Spinal cord (tissue), 9 donors: ENCODE measurements at regions not wholly inside any gene's neighbourhood (a gene's known extent, or its start where the extent isn't known, plus 50 kb on each side); places are given as distances from the start of the nearest gene placed in this dataset.

Experiments
- DNase-seq, 6 donors: peaks; one replicate each; pipeline versions ENCODE4 v3.0.0 to v3.0.0-alpha.2; 2013 to 2015; ENCODE audit warnings: low spot score in 6 of 6, low read depth in 4 of 6
- H3K27ac ChIP-seq: one replicate; pipeline ENCODE4 v1.5.1; 2013; ENCODE audit warnings: low read depth, low read length, control low read depth
- H3K27me3 ChIP-seq: one replicate; pipeline ENCODE4 v1.6.1; 2013; ENCODE audit warnings: low read length; ENCODE audit not compliant: control insufficient read depth, insufficient read depth
- H3K36me3 ChIP-seq: one replicate; pipeline ENCODE4 v1.6.1; 2013; ENCODE audit warnings: low read length; ENCODE audit not compliant: control insufficient read depth, insufficient read depth
- H3K4me1 ChIP-seq: one replicate; pipeline ENCODE4 v1.6.1; 2013; ENCODE audit warnings: low read length; ENCODE audit not compliant: control insufficient read depth, insufficient read depth
- H3K4me3 ChIP-seq: one replicate; pipeline ENCODE4 v1.5.1; 2013; ENCODE audit warnings: low read depth, low read length, control low read depth
- H3K9me3 ChIP-seq: one replicate; pipeline ENCODE4 v1.6.1; 2013; ENCODE audit warnings: low read length; ENCODE audit not compliant: control insufficient read depth, insufficient read depth
- WGBS: methylation state at CpG from one replicate; pipeline ENCODE4 v1.1.5; 2013; ENCODE audit warnings: missing lambda C conversion rate; ENCODE audit not compliant: insufficient coverage; 5-methylcytosine and 5-hydroxymethylcytosine counted together
- donor health status: healthy.

DNA sequence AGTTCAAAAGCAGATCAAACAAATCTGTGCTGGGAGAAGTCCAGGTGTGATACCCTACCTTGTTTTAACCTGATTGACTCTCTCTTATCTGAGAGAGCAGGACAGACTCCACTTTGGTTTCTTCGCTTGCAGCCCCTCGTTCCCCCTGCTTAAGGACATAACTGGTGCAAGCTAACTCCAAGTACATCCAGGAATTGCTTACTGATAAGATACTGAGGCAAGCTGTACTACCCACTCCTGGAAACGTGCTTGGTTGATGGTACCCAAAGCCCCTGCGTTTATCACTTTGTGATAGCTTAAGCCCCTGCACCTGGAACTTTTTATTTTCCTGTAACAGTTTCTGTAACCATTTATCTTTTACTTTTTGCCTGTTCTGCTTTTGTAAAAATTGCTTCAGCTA is 157.0 kb upstream of the OLIG3 start:
- 88% methylated on average over 4 of the region's 4 CpGs for WGBS
- no peaks in the 10 kb centered on the region for H3K4me1 ChIP-seq
- no peak for DNase-seq

DNA sequence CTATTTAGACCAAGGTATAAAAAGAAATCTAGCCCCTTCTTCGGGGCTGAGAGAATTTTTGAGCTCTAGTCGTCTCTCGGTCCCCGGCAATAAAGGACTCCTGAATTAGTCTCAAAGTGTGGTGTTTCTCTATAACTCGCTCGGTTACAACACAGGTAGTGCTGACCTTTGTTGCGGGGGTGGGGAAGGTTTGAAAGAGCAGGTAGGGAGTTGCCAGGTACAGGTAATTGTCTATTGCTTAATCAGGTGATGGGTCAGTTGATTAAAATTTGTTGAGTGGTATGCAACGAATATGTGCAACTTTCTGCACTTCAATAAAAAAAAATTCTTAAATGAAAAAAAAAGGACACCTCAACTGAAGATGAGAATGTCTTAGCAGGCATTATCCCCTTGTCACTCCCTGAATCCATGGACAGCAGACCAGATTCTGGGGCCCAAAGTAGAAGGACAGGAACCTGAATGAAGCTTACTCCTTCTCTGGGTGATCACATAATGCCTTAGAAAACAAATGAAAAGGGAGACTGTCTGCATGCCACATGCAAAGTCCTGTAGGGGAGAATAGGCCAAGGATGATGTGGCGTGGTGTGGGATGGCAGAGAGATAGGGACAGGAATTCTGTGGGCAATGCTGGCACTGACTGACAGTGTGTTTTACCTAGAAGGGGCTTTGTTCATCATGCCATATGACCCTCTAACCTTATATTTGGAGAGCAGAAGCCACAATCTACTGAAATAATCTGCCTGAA is 157.6 kb upstream of the OLIG3 start:
- WGBS = 94% methylated on average over 8 of the region's 9 CpGs
- Histone ChIP-seq H3K4me3 (no peak overlapping the region), H3K27me3 (no peaks in the 10 kb centered on the region), H3K9me3 (peaks cover 6% of the 10 kb centered on the region), H3K36me3 (no peaks in the 10 kb centered on the region), H3K4me1 (no peaks in the 10 kb centered on the region), H3K27ac (no peak overlapping the region)
- DNase-seq = no peak

More for the DNA sequence above, 157.0 kb upstream of the OLIG3 start:
- no peaks in the 10 kb centered on the region for H3K27me3 ChIP-seq
- H3K4me3 ChIP-seq = no peak overlapping the region
- no peak overlapping the region for H3K27ac ChIP-seq
- H3K36me3 ChIP-seq = no peaks in the 10 kb centered on the region
- H3K9me3 ChIP-seq = peaks cover 6% of the 10 kb centered on the region

DNA sequence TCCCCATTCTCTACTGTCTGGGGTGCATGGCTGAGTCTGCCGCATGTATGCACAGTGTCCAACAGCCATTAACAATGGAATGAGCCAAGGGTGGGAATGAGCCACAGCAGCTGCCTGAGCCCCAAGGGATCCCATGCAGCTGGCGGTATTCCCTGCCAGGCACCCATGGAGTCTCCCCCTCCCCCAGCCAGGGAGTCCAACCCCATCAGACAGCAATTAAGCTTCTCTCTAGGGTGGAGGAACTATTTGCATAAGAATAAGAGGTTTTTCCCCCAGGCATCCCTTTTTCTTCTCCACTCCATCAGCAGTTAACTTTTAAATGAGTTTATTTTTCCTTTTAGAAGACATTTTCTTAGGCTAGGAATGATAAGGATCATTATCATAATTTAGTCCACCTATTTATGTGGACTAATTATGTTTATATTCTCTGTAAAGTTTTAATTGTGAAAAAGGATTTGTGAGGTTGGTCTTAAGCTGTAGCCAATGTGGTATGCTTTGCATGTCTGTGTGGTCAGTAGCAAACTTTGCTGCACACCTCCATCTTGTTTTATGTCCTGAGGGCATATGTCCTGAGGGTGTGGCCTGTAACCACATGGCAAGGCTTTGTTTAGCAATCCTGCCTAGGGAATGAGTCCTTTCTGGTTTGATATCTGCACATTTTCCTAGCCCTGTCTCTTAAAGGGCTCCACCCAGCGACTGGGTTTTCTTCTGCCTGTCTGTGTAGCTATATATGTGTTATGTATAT is 158.9 kb upstream of the OLIG3 start:
- Histone ChIP-seq H3K27me3 (no peaks in the 10 kb centered on the region), H3K36me3 (no peaks in the 10 kb centered on the region), H3K27ac (no peak overlapping the region), H3K4me1 (no peaks in the 10 kb centered on the region), H3K9me3 (peaks cover 6% of the 10 kb centered on the region), H3K4me3 (no peak overlapping the region)
- no CpG with 5 or more reads among the region's 3 CpGs for WGBS
- DNase-seq = no peak

DNA sequence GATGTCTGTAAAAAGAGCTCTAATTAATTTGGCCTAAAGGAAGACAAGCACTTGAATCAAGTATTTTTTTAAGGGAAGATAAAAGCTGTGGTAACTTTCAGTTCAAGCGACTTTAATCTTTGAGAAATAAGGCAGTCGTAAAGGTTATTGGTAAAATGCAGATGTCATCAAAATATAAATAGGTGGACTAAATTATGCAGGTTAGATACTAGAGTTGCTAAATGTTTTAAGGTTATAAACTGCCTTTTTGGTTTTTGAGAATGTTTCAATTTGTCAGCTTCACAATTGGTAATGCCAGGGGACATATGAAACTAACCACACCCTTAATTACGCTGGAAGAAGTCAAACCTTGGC is 159.5 kb upstream of the OLIG3 start:
- Histone ChIP-seq H3K4me1 (no peaks in the 10 kb centered on the region), H3K27ac (no peak overlapping the region), H3K36me3 (no peaks in the 10 kb centered on the region), H3K27me3 (no peaks in the 10 kb centered on the region), H3K9me3 (peaks cover 6% of the 10 kb centered on the region), H3K4me3 (no peak overlapping the region)
- no peak for DNase-seq
- 94% methylated on average over 2 of the region's 3 CpGs for WGBS

DNA sequence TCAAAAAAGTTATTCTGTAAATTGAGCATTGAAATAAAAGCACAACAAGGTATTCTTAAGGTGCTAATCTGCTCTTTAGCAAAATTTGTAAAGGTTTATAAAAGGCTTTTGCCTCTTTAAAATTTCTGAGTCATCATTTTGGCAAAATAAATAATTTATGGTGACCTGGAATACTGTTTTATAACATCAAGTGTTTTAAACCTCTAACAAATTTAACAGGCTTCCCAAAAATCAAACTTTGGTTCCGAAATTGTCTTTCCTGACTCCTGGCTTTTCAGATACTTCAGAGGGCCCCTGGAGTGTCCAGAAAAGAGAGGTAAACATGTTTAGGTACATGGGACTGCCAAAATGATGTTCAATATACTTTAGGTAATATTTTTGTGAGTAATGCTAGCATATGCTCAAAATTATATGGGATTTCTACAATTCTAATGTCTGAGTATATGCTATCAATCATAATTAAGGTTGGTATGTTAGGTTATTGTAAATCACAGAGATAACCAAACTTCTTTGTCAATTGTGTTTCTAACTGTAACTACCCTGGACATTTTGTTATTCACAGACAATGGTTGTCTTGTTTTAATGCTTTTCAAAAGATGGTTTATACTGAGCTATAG is 160.3 kb upstream of the OLIG3 start:
- no peaks in the 10 kb centered on the region for H3K27me3 ChIP-seq
- H3K36me3 ChIP-seq = no peaks in the 10 kb centered on the region
- H3K4me1 ChIP-seq = no peaks in the 10 kb centered on the region
- no CpG with 5 or more reads among the region's 1 CpG for WGBS
- H3K9me3 ChIP-seq = peaks cover 6% of the 10 kb centered on the region
- no peak for DNase-seq
- H3K27ac ChIP-seq = no peak overlapping the region
- no peak overlapping the region for H3K4me3 ChIP-seq

DNA sequence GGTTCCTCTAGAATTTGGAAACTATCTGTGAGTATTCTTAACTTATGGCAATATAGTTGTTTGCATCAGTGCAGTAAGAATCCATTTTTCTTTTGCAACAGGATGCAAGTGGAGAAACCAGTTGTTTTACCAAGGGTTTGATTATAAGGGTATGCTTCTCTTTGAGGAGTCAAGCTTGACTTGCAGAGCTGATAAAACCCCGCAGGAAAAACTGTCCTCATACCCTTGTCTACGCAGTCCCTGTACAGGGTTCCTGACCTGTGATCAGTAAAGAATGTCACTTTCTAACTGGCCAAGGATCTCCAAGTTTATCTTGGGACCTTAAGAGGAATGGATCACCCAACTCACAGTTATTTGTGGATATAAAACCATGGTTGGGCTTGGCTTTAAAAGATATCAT is 161.1 kb upstream of the OLIG3 start:
- Histone ChIP-seq H3K27me3 (no peaks in the 10 kb centered on the region), H3K4me3 (no peak overlapping the region), H3K36me3 (no peaks in the 10 kb centered on the region), H3K9me3 (peaks cover 6% of the 10 kb centered on the region), H3K4me1 (no peaks in the 10 kb centered on the region), H3K27ac (no peak overlapping the region)
- no CpG with 5 or more reads among the region's 2 CpGs for WGBS
- DNase-seq = no peak

DNA sequence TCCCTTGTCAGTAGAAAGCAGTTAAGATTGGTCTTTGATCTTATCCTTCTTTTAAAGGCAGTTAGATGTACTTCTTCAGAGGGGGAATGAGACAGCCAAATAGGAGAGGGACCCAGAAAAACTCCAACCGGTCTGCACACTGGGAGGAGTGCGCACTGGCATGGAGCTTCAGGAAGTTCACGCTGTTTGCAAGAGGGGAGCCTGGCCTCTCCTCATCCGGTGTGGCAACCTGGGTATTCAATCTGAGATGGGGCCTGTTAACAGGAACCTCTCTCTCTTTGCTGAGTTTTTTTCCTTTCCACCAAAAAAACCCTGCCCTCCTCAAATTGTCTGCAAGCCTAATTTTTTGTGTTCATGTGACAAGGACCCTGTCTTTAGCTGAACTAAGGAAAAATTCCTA is 162.5 kb upstream of the OLIG3 start:
- Histone ChIP-seq H3K4me1 (no peaks in the 10 kb centered on the region), H3K27me3 (no peaks in the 10 kb centered on the region), H3K27ac (no peak overlapping the region), H3K4me3 (no peak overlapping the region), H3K36me3 (no peaks in the 10 kb centered on the region), H3K9me3 (peaks cover 6% of the 10 kb centered on the region)
- 87% methylated on average over 3 of the region's 4 CpGs for WGBS
- DNase-seq = no peak

DNA sequence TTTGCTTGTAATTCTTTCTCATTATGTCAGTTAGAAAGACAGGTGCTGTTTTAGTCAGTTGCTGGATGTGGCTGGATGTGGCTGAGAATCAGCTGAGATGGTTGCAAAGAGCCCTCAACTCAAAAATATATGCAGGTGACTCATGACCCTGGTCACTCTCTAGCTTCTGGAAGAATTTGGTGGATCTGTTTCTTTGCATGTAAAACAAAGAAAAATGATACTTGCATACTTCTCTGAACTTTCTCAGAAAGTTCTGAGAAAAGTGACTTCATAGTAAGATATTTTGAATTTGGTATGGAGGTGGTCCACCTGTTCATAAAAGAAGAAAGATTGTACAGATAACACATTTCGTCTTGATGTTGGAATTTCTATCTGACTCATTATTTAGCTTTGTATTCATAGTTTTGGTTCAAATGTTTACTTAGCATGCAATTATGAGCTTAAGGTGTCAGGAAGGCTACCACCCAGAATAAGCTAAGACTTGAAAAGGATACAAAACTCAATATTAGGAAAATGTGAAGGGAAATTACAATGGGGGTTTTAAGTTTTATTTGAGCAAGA is 163.2 kb upstream of the OLIG3 start:
- no peaks in the 10 kb centered on the region for H3K4me1 ChIP-seq
- no peak for DNase-seq
- no peak overlapping the region for H3K4me3 ChIP-seq
- H3K27ac ChIP-seq = no peak overlapping the region
- H3K9me3 ChIP-seq = peaks cover 6% of the 10 kb centered on the region
- H3K27me3 ChIP-seq = no peaks in the 10 kb centered on the region
- no peaks in the 10 kb centered on the region for H3K36me3 ChIP-seq
- WGBS = no CpG with 5 or more reads among the region's 1 CpG

DNA sequence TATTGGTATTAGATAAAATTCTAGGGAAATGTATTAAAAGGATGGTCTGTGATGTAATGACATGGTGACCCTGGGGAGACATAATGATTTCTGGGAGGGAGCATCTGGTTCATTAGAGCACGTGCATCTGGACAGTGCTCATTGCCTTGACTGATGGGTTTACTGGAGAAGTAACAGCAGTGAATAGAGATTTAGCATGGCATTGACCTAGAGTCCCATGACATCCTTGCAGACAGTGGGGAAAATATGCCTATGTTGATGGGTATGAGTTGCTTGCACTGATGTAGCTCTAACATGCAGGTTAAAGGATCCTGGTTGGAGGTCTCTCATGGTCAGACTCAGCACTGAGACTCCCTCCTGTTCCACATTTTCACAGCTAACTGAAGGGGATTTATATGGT is 164.1 kb upstream of the OLIG3 start:
- H3K4me3 ChIP-seq = no peak overlapping the region
- peaks cover 6% of the 10 kb centered on the region for H3K9me3 ChIP-seq
- no peaks in the 10 kb centered on the region for H3K4me1 ChIP-seq
- H3K27ac ChIP-seq = no peak overlapping the region
- WGBS = 31% methylated on average over 1 of the region's 1 CpG
- peak in 1 of 6 donors; percentile 1 for DNase-seq
- H3K27me3 ChIP-seq = no peaks in the 10 kb centered on the region
- H3K36me3 ChIP-seq = no peaks in the 10 kb centered on the region
